ENCODE measurements at regions not wholly inside any gene's neighbourhood (a gene's known extent, or its start where the extent isn't known, plus 50 kb on each side); places are given as distances from the start of the nearest gene placed in this dataset.

DNA sequence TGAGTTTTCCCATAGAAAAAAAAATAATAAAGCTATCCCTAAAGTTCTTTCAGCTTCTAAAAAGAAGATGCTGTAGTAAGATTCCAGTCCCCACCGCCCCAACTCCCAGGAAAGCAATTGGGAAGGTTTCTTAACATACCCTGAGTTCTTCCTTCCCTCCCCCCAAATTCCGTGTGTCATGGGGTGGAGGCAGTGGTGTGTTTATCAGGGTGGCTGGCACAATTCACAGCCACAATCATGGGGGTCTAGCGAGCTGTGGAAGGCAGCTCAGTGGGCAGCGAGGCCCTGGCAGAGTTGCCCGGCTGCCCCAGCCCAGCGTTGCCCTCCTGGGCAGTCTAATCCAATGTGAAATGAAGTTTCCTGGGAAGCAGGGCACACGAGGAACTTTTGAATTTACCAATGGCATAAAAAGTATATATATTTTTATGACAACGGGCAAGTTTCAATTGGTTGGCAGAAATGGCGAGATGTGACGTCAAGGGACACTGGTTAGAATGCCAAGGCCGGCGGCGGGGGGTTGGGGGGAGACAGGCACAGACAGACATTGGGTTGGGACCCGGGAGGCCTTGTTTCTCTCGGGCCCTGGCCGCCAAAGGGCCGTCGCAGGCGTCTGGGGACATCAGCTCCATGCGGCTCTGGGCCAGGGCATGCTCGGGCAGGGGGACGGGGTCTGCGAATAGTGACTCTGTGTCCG lies 80.7 kb upstream of the PPARA start:
- Histone ChIP-seq H3K27ac (peak overlapping the region; percentile 89 to 100 (median 100)), H3K27me3 (no peaks in the 10 kb centered on the region), H3K4me3 (peak overlapping the region; percentile 69 to 97 (median 82)), H3K9me3 (no peaks in the 10 kb centered on the region), H3K4me1 (peaks cover 4 to 24% (median 8%) of the 10 kb centered on the region in 4 donors), H3K36me3 (no peaks in the 10 kb centered on the region)
- DNase-seq, result peak in 2 of 3 donors; percentile 53 to 91
- peak; percentile 90 to 96 for TF ChIP-seq POLR2A (IDR thresholded peaks at IDR 0.05)
- TF ChIP-seq, protein P1, sequence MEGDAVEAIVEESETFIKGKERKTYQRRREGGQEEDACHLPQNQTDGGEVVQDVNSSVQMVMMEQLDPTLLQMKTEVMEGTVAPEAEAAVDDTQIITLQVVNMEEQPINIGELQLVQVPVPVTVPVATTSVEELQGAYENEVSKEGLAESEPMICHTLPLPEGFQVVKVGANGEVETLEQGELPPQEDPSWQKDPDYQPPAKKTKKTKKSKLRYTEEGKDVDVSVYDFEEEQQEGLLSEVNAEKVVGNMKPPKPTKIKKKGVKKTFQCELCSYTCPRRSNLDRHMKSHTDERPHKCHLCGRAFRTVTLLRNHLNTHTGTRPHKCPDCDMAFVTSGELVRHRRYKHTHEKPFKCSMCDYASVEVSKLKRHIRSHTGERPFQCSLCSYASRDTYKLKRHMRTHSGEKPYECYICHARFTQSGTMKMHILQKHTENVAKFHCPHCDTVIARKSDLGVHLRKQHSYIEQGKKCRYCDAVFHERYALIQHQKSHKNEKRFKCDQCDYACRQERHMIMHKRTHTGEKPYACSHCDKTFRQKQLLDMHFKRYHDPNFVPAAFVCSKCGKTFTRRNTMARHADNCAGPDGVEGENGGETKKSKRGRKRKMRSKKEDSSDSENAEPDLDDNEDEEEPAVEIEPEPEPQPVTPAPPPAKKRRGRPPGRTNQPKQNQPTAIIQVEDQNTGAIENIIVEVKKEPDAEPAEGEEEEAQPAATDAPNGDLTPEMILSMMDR (IDR thresholded peaks at IDR 0.05), result no peak

GRCh38 chr22:46070215-46070802 lies 80.0 kb upstream of the PPARA start:
- Histone ChIP-seq H3K4me1 (peaks cover 6 to 29% (median 8%) of the 10 kb centered on the region in 4 donors), H3K27me3 (no peaks in the 10 kb centered on the region), H3K4me3 (peak overlapping the region; percentile 69 to 97 (median 82)), H3K27ac (peak overlapping the region; percentile 89 to 100 (median 100)), H3K9me3 (no peaks in the 10 kb centered on the region), H3K36me3 (no peaks in the 10 kb centered on the region)
- DNase-seq, result peak in 2 of 3 donors; percentile 82 to 89
- TF ChIP-seq, protein P1 (IDR thresholded peaks at IDR 0.05), result no peak
- TF ChIP-seq POLR2A (IDR thresholded peaks at IDR 0.05), result no peak

DNA sequence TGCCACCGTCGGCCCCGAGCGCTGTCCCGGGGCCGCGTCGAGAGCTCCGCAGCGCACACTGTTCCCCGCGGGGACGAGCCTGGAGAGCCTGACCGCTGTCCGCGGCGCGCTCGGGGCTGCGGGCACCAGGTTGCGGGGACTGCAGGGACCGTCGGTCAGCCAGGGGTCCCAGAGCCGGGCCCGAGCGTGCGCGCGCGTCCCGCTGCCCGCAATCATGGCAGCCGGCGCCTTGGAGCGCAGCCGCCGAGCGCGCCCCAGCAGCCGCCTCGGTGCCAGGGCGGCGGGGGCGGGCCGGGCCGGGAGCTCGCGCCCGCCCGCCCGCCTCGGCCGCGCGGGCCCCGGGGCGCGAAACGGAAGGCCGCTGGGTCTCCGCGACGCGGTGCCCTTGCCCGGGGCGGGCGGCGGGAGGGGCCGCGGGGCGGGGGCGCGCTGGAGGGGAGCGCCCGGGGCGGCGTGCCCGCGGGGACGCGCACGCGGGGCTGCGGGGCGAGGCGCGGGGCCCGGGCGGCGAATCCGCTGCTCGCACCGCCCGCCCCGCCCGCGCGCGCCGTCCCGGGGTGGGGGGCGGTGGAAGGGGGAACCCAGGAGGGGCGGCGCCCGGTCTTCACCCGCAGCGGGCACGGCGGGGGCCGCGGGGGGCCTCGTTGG lies 79.4 kb upstream of the PPARA start:
- no peaks in the 10 kb centered on the region for H3K27me3 ChIP-seq
- no peak for TF ChIP-seq POLR2A (IDR thresholded peaks at IDR 0.05)
- TF ChIP-seq, protein P1 (IDR thresholded peaks at IDR 0.05), result no peak
- peaks cover 6 to 33% (median 10%) of the 10 kb centered on the region in 4 donors for H3K4me1 ChIP-seq
- no peaks in the 10 kb centered on the region for H3K9me3 ChIP-seq
- peak in 2 of 3 donors; percentile 67 to 82 for DNase-seq
- H3K36me3 ChIP-seq, result peaks cover 0 to 4% (median 0%) of the 10 kb centered on the region in 3 donors
- peak overlapping the region; percentile 69 to 97 (median 82) for H3K4me3 ChIP-seq
- peak overlapping the region; percentile 89 to 100 (median 100) for H3K27ac ChIP-seq

GRCh38 chr22:46071451-46072109 lies 78.7 kb upstream of the PPARA start:
- H3K27ac ChIP-seq, result peak overlapping the region; percentile 77 to 100 (median 96)
- H3K4me1 ChIP-seq, result peaks cover 6 to 36% (median 9%) of the 10 kb centered on the region in 4 donors

More at GRCh38 chr22:46071451-46072109, 78.7 kb upstream of the PPARA start:
- no peaks in the 10 kb centered on the region for H3K27me3 ChIP-seq
- H3K9me3 ChIP-seq, result no peaks in the 10 kb centered on the region
- peak; percentile 50 to 90 (median 87) for DNase-seq
- H3K36me3 ChIP-seq, result peaks cover 0 to 5% (median 0%) of the 10 kb centered on the region in 3 donors
- peak overlapping the region; percentile 69 to 86 (median 72) for H3K4me3 ChIP-seq
- TF ChIP-seq POLR2A (IDR thresholded peaks at IDR 0.05), result peak in 1 of 2 donors; percentile 33
- TF ChIP-seq, protein P1 (IDR thresholded peaks at IDR 0.05), result no peak
